OCI-M2 (cell line): ENCODE measurements at regions not wholly inside any gene's neighbourhood (a gene's known extent, or its start where the extent isn't known, plus 50 kb on each side); places are given as distances from the start of the nearest gene placed in this dataset.
"Not testable (repeated sequence)": the region's sequence is repeated elsewhere in the genome, so short reads cannot be mapped to it uniquely, and the experiment has no call there.

Experiments used
- DNase-seq: peaks from one replicate; lab custom pipeline; 2025; ENCODE audit not compliant: unreplicated experiment; lab: John Stamatoyannopoulos, UW

DNA sequence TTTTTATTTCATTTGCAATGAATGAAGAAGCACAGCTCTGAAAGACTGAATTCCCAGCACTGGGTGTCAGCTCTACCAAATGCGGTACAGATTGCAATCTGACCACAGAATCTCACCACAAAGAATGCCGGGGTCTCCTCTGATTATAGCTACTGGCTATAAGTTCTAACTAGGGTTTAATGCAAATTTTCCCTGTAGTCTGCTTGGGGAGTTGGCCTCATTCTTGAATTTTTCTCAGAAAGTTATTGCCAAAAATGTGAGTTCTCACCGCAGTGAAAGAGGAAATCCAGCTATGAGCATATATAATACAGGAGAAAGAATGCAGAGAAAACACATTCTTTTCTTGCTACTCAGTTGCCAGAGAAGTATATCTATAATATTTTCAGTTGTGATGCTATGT, 1255.7 kb upstream of the LRRTM3 start:
- no peak for DNase-seq

GRCh38 chr10:65670596-65670995, 1255.2 kb upstream of the LRRTM3 start:
- DNase-seq = not testable (repeated sequence)

DNA sequence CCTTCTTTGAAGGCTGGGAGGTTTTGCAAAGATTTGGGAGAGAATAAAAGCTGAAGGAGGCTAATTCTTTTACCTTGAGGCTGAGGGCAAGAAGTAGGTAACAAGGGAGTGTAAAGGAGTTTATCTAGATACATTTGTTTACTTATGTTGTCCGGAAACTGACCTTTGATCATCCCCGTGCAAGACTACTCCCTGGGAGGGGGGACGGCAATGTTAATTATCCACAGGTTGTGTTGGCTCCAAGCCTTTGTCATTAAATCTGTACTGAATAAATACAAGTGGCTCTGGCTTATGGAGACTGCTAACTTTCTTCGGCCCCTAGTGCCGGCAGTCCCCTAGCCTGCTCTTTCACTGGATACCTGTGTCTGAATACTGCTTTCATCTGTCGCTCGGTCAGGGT, 1250.6 kb upstream of the LRRTM3 start:
- DNase-seq = no peak

DNA sequence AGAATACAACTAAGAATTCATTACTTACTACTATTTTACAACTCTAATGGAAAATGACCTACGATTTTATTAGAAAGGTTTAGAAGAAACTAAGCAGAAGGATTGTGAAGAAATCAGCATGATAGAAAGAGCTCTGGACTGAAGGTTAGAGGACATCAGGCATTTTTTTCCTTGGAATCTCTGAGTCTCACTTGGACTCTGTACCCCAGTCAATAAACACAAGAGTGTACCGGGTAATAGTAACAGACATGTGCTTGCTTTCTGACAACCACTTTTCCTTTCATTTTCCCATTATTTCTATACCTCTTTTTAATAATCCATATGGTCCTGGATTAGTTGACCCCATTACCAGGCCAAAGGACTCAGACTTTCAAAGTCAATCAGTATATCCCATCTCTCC, 1240.9 kb upstream of the LRRTM3 start:
- DNase-seq = no peak

GRCh38 chr10:65701168-65701776, 1224.6 kb upstream of the LRRTM3 start:
- DNase-seq = no peak

DNA sequence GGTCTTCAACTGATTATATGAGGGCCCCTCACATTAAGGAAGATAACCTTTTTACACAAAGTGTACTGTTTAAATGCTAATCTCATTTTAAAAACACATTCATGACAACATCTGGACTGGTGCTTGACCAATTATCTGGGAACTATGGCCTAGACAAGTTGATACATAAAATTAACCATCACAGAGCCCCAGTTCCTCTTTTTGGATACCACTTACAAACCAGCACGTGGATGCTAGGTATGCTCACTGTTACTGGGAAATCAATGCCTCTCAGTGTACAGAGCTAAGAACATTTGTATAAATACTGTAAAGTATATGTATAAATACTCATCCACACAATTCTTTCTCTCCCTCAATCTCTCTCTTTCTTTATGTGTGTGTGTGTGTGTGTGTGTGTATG, 1217.8 kb upstream of the LRRTM3 start:
- DNase-seq = no peak

DNA sequence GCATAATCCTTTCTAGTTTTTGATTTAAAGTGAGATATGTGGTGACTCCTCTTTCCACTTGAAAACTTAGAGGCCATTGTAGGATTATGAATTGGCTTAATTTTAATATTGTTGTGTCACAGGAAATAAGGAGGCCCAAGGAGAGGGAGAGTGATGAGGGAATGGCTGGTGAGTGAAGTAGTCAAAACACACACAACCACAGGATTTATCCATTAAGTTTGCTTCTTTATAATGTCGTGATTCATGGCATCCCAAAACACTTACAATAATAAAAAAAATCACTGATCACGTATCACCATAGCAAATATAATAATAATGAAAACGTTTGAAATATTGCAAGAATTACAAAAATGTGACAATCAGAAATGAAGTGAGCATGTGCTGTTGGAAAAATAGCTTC, 1215.5 kb upstream of the LRRTM3 start:
- DNase-seq = no peak

DNA sequence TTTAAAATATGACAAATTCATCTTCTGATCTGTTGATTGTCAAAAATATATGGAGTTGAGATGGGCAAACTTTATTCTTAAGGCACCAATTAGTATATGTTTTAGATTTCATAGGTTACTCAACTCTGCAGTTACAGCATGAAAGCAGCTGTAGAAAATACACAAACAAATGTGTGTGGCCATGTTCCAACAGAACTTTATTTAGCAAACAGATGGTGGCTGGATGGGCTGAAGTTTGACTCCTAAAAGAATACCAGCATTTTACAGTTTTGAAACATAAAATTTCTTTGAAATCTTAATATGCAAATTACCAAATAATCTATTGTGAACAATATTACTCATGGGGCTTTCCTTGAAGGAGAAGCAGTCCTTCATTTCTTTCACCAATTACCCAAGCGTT, 1206.0 kb upstream of the LRRTM3 start:
- no peak for DNase-seq

DNA sequence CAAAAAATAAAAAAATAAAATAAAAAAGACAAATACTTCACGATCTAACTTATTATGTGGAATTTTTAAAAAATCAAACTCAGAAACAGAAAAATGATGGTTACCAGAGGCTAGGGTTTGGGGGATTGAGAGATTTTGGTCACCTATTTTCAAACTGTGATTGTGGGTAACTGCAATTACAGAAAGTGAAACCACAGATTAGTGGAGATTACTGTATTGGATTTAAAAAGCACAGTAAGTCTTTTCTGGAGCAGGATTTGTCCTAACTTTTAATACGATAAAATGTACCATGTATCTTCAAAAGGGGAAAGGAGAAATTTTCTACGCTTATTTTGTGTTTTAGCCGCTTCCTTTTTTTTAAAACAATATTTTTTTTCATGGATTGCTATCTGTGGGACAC, 1204.9 kb upstream of the LRRTM3 start:
- no peak for DNase-seq

DNA sequence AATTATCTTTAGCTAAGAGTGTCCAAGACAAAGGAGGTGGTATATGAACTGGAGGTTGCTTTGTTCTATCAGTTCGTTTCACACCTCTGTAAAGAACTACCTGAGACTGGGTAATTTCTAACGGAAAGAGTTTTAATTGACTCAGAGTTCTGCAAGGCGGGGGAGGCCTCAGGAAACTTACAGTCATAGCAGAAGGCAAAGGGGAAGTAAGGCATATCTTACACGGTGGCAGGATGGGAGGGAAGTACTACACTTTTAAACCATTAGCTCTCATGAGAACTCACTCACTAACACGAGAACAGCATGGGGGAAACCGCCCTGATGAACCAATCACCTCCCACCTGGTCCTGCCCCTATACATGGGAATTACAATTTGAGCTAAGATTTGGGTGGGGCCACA, 1202.3 kb upstream of the LRRTM3 start:
- DNase-seq = no peak

DNA sequence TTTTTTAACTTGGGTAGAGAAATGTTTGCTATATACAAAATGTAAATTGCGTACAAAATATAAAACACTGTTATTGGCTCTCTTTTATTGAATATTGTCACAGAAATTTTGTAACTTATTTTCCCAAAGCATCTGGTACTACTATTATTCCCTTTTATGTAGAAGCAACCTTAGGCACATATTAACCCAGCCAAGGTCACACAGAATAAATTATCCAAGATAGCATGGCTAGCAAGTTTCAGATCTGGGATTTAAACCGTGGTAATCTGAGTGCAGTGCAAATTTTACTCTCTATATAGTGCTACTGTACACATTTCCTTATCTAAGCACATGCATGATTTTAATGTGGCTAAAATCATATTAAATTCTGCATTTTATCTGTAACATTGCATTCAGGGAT, 1190.5 kb upstream of the LRRTM3 start:
- DNase-seq = no peak

- no peak for DNase-seq
These were observed 1182.9 kb upstream of the LRRTM3 start for GRCh38 chr10:65742906-65743305.

DNA sequence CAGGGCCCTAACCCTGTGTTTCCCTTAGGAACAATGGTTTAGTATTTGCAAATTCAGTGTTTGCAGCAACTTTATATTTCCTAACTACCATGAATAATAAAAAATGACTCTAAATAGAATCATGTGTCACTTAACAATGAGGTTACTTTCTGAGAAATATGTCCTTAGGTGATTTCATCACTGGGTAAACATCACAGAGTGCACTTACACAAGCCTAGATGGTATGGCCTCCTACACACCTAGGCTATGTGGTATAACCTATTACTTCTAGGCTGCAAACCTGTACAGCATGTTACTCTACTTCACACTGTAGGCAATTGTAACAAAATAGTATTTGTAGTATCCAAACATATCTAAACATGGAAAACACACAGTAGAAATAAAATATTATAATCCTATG, 1174.6 kb upstream of the LRRTM3 start:
- DNase-seq = no peak

DNA sequence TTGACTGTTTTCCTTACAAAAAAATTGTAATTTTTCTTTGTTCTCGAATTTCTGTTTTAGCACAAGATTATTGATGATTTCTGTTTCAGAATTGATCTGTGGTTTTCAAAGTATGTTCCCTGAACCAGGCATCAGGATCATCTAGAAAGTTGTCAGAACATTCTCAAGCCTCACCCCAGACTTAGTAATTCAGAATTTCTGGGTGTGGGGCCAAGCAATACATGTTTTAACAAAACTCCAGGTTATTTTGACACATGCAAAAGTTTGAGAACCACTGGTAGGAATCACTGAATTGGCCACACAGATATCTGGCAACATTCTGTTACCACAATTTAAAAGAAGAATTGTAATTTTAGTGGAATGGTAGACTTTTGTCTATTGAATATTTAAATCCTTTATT, 1173.9 kb upstream of the LRRTM3 start:
- no peak for DNase-seq

GRCh38 chr10:65753532-65753931, 1172.3 kb upstream of the LRRTM3 start:
- DNase-seq = no peak

DNA sequence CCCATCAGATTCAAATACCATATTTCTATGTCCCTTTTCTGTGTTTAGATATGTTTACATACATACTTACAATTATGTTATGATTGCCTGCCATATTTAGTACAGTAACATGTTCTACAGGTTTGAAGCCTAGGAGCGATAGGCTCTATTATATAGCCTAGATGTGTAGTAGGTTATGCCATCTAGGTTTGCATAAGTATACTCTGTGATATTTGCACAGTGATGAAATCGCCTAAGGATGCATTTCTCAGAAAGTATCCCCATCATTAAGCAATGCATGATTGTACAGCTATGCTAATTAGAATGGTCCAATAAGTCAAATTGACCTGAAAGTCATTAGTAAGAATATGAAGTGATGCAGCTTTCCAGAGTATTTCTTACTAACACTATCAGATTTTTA, 1171.7 kb upstream of the LRRTM3 start:
- DNase-seq = no peak

DNA sequence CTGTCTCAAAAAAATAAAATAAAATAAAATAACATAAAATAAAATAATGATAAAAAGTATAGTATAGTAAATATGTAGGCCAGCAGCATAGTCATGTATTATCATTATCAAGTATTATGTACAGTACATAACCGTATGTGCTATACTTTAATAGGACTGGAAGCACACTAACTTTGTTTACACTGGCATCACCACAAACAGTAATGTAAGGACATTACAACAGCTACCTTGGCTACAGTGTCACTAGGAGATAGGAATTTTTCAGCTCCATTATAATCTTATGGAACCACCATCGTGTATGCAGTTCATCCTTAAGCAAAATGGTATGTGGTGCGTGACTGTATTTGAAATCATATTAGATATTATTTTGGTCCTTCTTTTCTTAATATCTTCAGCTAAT, 1163.5 kb upstream of the LRRTM3 start:
- DNase-seq = no peak

DNA sequence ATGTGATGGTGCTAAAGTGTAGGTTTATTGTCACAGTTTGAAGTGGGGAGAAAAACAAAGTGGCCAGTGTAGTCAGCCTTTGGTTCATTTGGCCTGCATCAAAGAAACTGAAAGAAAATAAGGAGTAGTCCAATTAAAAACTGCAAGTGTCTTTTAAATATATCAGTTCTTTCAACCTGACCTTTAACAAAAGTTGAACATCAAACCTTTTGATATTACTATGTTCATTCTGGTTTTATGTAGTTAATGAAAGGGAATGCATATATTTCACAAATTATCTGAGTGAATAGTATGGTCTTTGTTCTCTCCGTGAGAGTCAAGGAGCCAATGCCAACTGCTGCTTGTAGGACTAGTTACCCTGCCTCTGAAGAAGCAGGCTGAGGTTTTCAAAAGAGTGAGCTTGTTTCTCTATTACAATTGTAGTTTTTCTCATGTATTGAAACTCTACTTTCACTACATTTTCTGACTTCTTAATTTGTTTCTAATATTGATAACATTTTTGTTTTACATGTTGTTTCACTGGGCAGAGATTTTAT, 1160.8 kb upstream of the LRRTM3 start:
- no peak for DNase-seq

DNA sequence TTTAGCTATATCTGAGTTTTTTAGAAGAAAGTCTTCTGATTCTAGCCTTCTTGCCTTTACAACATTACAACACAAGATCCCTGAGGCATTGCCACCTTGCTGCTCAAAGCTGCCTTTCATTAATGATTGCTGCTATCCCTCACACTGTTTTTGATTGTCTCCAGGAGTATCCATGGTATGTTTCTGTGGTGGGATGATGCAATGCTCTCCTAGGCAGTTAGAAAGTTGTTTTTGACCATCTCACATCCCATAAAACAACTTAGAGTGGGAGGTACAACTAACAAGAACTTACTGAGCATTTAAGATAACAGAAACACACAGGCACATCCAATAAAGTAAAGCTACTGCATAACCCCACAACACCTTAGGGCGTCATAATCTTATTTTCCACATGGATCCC, 1156.0 kb upstream of the LRRTM3 start:
- DNase-seq = no peak

DNA sequence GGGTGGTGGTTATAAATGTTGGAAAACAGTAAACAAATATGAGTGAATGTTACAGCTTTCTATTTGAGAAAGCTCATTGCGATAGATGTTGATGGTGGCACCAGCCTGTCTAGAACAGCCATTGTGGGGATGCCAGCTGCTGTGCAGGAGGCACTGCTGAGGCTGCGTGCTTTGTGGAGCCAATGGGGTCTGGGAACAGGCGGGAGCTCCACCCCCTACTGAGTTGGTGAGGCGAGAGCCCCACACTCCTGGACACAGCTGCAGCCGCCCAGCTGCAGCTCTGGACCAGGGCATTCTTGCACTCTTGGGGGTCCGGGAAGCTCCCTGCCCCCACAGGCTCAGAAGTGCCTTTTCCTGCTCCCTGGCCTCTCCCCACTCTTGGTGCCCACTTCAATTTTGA, 1147.1 kb upstream of the LRRTM3 start:
- DNase-seq = no peak

DNA sequence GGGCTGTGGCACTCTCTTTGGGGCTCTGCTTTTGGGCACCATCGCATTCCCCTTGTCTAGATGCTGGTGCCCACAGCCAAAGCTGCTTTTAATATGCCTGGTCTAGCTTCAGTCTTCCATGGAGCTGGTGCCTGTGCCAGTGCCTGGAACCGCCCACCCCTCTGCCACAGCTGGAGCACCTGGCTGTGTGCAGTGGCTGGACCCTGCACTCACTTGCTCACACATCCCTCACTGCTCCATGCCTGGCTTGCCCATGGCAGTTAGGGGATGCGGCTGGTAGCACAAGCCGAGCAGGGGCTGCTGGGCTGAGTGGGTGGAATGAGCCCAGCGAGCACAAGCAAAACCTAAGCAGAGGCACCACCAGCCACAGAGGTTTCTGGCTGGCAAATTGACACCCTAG, 1145.9 kb upstream of the LRRTM3 start:
- no peak for DNase-seq

DNA sequence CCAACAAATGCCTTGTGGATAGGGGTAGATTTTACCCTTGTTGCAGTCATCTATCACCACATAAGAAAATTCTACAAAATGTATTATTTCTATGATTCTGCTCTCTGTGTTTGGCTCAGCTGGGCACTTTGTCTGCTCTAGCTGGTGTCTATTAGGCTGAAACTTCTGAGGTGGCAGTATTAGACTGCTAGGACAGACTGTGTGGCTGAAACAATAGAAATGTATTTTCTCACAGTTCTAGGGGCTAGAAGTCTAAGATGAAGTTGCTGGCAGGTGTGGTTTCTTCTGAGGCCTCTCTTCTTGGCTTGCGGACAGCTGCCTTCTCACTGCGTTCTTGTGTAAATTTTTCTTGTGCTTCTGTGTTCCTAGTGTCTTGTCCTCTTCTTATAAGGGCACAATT, 1139.6 kb upstream of the LRRTM3 start:
- DNase-seq = no peak

- no peak for DNase-seq
These were observed 1138.3 kb upstream of the LRRTM3 start for GRCh38 chr10:65787571-65787970.

DNA sequence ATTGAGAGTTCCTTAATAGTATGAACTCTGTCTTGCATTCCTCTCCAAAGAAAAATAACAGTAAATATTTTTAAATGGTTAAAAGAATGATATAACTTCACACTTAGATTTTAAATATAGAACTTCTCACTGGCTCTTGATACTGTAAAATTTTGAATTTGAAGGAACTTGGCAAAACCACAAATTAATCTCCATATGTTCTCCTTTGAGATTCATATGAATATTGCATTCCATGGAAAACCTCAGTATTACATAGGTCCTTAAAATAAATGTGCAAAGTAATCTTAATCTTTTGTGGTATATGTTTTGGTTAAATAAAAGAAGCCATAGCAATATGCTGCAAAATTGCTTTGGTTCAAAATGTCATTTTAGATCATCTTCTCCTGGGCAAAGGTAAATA, 1137.6 kb upstream of the LRRTM3 start:
- DNase-seq = no peak
